Nephron progenitor cell (in vitro differentiated cells): ENCODE measurements at regions not wholly inside any gene's neighbourhood (a gene's known extent, or its start where the extent isn't known, plus 50 kb on each side); places are given as distances from the start of the nearest gene placed in this dataset.

Source experiments
- DNase-seq: peaks from one replicate; pipeline ENCODE4 v3.0.0; 2021
- H3K27ac Mint-ChIP-seq: 2 replicates; pipeline ENCODE4 v1.8.0; 2021; ENCODE audit warnings: mild to moderate bottlenecking, moderate library complexity, mixed read lengths
- H3K27me3 Mint-ChIP-seq: 2 replicates; pipeline ENCODE4 v1.8.0; 2021; ENCODE audit warnings: mild to moderate bottlenecking, low read depth, mixed read lengths; ENCODE audit not compliant: poor library complexity
- H3K36me3 Mint-ChIP-seq: 2 replicates; pipeline ENCODE4 v1.8.0; 2021; ENCODE audit warnings: low read depth, mixed read lengths
- H3K4me1 Mint-ChIP-seq: 2 replicates; pipeline ENCODE4 v1.8.0; 2021; ENCODE audit warnings: mixed read lengths
- H3K4me3 Mint-ChIP-seq: 2 replicates; pipeline ENCODE4 v1.8.0; 2021; ENCODE audit warnings: mild to moderate bottlenecking, moderate library complexity, mixed read lengths
- H3K9me3 Mint-ChIP-seq: 2 replicates; pipeline ENCODE4 v1.8.0; 2021; ENCODE audit warnings: mild to moderate bottlenecking, moderate library complexity, mixed read lengths
- TF ChIP-seq, protein P1 (sequence below): fragments of 200-600 bp; sonication (generic); IDR thresholded peaks from 2 replicates; pipeline ENCODE4 v1.5.0; 2021; ENCODE audit warnings: antibody characterized with exemption

DNA sequence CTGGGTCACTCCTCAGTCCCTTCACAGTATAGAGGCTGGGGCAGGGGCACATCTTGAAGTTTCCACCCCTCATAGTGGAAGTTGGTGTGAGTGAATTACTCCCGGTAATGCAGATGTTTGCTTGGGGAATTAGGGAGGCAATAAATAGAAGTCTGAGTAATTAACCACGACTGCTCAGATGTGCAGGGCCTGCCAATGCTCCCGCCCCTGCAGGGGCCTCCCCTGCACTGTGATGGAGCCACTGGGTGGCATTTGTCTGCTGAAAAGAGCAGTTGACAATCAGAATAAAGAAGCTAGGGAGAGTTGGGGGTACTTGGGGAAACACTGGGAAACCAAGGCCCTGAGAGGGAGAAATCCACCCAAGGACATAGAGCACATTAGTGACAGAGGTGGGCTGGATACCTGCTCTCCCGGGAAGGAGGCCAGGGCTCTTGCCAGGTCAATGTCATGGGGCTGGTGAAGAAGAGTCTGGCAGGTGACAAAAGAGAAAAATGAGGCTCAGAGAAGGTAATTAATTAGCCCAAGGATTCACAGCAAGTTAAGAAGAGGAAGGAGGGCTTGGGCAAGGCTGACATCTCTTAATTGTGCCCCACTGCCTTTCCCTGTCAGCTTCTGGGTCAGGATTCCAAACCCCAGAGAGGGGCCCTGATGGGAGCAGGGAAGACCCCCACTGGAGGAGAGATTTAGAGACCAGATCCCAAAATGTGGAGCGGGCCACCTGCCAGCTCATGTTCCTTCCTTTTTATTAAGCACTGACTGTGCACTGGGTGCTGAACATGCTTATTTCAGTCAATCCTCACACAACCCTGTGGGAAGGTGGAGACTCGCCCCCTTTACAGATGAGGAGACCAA, 436.2 kb downstream of the MATN1 start:
- Mint-ChIP-seq H3K36me3 (no peaks in the 10 kb centered on the region), H3K27me3 (peaks cover 32% of the 10 kb centered on the region), H3K4me3 (no peak overlapping the region), H3K9me3 (no peaks in the 10 kb centered on the region), H3K27ac (no peak overlapping the region), H3K4me1 (peaks cover 47% of the 10 kb centered on the region)
- no peak for DNase-seq
- TF ChIP-seq, protein P1, sequence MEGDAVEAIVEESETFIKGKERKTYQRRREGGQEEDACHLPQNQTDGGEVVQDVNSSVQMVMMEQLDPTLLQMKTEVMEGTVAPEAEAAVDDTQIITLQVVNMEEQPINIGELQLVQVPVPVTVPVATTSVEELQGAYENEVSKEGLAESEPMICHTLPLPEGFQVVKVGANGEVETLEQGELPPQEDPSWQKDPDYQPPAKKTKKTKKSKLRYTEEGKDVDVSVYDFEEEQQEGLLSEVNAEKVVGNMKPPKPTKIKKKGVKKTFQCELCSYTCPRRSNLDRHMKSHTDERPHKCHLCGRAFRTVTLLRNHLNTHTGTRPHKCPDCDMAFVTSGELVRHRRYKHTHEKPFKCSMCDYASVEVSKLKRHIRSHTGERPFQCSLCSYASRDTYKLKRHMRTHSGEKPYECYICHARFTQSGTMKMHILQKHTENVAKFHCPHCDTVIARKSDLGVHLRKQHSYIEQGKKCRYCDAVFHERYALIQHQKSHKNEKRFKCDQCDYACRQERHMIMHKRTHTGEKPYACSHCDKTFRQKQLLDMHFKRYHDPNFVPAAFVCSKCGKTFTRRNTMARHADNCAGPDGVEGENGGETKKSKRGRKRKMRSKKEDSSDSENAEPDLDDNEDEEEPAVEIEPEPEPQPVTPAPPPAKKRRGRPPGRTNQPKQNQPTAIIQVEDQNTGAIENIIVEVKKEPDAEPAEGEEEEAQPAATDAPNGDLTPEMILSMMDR, result no peak

DNA sequence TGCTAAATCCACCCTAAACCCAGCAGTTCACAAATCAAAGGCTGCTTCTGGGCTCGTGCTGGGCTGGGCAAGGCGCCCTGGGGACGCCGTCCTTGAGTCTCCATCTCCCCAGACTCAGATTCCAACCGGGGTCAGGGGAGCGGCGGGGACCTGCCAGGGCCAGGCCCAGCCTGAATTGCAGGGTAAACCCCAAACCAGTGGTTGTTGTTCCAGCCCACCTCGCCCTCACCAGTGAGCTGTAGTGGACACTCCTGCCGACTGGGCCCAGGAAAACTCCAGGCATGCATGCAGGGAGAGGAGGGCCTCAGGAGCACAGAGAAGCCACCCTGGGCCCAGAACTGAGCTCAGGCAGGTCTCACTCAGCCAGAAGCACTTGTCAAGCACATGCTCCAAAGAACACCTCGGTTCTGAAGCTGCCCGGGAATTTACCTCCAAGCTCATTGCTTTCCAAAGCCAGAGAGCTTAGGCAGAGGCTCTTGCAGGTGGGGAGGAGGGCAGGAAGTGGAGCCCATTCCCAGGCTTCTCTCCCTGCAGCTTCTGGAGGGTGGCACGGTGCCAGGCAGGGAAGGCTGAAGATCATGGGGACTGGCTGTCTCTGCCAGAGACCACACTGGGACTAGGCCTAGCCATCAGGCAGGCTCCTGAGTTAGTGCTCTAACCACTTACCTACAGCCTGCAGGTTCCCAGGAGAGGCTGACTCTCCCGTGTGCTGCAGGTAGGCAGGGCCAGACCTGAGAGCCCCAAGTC, 437.0 kb downstream of the MATN1 start:
- H3K27ac Mint-ChIP-seq, result no peak overlapping the region
- H3K27me3 Mint-ChIP-seq, result peaks cover 28% of the 10 kb centered on the region
- no peaks in the 10 kb centered on the region for H3K9me3 Mint-ChIP-seq
- no peak overlapping the region for H3K4me3 Mint-ChIP-seq
- DNase-seq, result no peak
- H3K4me1 Mint-ChIP-seq, result peaks cover 47% of the 10 kb centered on the region
- TF ChIP-seq, protein P1, result no peak
- H3K36me3 Mint-ChIP-seq, result no peaks in the 10 kb centered on the region

DNA sequence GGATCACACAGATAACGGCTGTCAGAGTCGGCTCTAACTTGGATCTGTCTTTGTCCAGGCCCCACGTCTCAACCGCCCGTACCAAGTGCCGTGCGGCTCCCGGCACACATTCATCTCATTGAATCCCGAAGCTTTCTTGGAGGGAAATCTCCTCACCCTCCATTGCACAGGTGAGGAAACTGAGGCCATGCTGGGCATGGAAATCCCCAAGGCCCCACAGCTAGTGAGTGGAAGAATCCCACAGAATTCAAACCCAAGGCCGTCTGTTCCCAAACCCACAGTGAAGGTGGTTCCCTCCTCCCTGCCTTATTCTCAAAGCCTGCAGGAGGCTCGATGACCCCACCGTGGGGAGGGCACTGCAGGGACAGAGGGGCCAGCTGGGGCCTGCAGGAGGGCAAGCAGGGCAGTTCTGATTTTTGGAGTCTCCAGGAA, 437.9 kb downstream of the MATN1 start:
- DNase-seq, result no peak
- no peak overlapping the region for H3K27ac Mint-ChIP-seq
- TF ChIP-seq, protein P1, result no peak
- H3K4me1 Mint-ChIP-seq, result peaks cover 47% of the 10 kb centered on the region
- no peaks in the 10 kb centered on the region for H3K36me3 Mint-ChIP-seq
- no peak overlapping the region for H3K4me3 Mint-ChIP-seq
- no peaks in the 10 kb centered on the region for H3K9me3 Mint-ChIP-seq
- H3K27me3 Mint-ChIP-seq, result peaks cover 25% of the 10 kb centered on the region

DNA sequence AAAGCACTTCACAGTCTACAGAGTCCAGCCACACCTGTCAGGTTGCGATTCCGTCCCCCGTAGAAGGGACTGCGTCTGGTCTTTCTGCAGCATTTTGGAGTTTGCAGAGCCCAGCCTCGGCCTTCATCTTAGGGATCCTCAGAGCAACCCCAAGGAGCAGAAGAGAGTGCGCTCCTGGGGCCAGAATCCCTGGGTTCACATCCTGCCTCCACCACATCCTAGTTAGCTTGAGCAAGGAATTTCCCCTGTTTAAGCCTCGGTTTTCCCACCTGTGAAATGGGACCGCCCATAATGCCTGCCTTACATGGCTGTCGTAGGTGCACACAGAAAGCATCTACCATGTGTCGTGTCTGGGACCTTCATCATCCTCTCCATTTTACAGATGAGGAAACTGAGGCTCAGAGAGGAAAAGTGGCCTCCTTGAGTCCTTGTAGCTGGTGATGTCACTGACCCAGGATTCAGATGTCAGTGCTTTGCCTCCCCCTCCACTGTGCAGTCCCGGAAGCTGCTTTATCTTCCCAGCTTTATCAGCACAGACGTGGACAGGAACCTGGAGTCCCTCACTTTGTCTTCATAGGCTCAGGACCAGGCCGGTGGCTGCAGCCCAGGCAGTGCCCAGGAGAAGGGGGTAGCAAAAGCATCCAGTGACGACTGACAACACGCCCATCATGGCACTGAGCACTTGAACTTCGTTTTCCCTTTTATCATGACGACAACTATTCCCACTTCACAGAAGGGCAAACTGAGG, 438.5 kb downstream of the MATN1 start:
- Mint-ChIP-seq H3K36me3 (no peaks in the 10 kb centered on the region), H3K27ac (no peak overlapping the region), H3K4me3 (no peak overlapping the region), H3K9me3 (no peaks in the 10 kb centered on the region), H3K4me1 (peaks cover 47% of the 10 kb centered on the region), H3K27me3 (peaks cover 21% of the 10 kb centered on the region)
- TF ChIP-seq, protein P1, result no peak
- no peak for DNase-seq

DNA sequence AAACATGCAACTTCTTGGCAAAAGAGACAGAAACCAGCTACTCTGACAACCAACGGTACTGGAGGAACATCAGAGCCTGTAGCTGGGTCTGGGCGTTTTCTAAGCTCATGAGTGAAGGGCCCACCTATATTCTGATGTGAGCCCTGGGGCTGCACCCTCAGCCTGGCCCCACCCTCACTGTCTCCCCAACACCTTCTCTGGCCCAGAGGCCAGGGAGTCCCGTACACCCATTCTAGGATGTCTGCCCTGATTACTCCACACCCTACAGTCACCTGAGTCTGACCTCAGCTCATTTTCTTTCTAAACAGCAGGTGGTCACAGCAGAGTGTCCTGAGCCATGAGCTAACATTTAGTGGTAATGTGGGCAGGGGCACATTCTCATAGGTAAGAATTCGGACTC, 439.2 kb downstream of the MATN1 start:
- H3K4me3 Mint-ChIP-seq, result no peak overlapping the region
- no peak overlapping the region for H3K27ac Mint-ChIP-seq
- H3K9me3 Mint-ChIP-seq, result no peaks in the 10 kb centered on the region
- no peak for DNase-seq
- peaks cover 47% of the 10 kb centered on the region for H3K4me1 Mint-ChIP-seq
- TF ChIP-seq, protein P1, result no peak
- peaks cover 18% of the 10 kb centered on the region for H3K27me3 Mint-ChIP-seq
- no peaks in the 10 kb centered on the region for H3K36me3 Mint-ChIP-seq
